Hepatocyte (in vitro differentiated cells): ENCODE measurements at regions not wholly inside any gene's neighbourhood (a gene's known extent, or its start where the extent isn't known, plus 50 kb on each side); places are given as distances from the start of the nearest gene placed in this dataset.

Source experiments
- DNase-seq: peaks from one replicate; pipeline ENCODE4 v3.0.0-alpha.2; 2016; ENCODE audit warnings: low spot score
- H2AFZ ChIP-seq: fragments of 200-600 bp; sonication (generic); 2 replicates; pipeline ENCODE4 v1.6.0; 2016; ENCODE audit warnings: antibody characterized with exemption, mild to moderate bottlenecking
- H3K27ac ChIP-seq: fragments of 200-600 bp; sonication (generic); 2 replicates; pipeline ENCODE4 v1.5.1; 2016; ENCODE audit warnings: mild to moderate bottlenecking
- H3K27me3 ChIP-seq: fragments of 200-600 bp; sonication (generic); 2 replicates; pipeline ENCODE4 v1.6.1; 2016
- H3K36me3 ChIP-seq: fragments of 200-600 bp; sonication (generic); replicated peaks from 2 replicates; pipeline ENCODE4 v1.5.1; 2016; ENCODE audit warnings: low read depth; ENCODE audit not compliant: insufficient read depth
- H3K4me1 ChIP-seq: fragments of 200-600 bp; sonication (generic); 2 replicates; pipeline ENCODE4 v1.5.1; 2016; ENCODE audit warnings: mild to moderate bottlenecking, moderate library complexity; ENCODE audit not compliant: insufficient read depth
- H3K4me2 ChIP-seq: fragments of 200-600 bp; sonication (generic); 2 replicates; pipeline ENCODE4 v1.6.0; 2016
- H3K4me3 ChIP-seq: fragments of 200-600 bp; sonication (generic); 2 replicates; pipeline ENCODE4 v1.5.1; 2016; ENCODE audit warnings: mild to moderate bottlenecking
- H3K79me2 ChIP-seq: fragments of 200-600 bp; sonication (generic); 2 replicates; pipeline ENCODE4 v1.6.0; 2017; ENCODE audit warnings: mild to moderate bottlenecking
- H3K9me2 ChIP-seq: fragments of 200-600 bp; sonication (generic); replicated peaks from 2 replicates; pipeline ENCODE4 v1.6.0; 2017; ENCODE audit warnings: mild to moderate bottlenecking; ENCODE audit not compliant: insufficient read depth
- H3K9me3 ChIP-seq: fragments of 200-600 bp; sonication (generic); 2 replicates; pipeline ENCODE4 v1.5.1; 2016; ENCODE audit warnings: low read depth, mild to moderate bottlenecking
- H4K20me1 ChIP-seq: fragments of 200-600 bp; sonication (generic); 2 replicates; pipeline ENCODE4 v1.6.0; 2016; ENCODE audit warnings: mild to moderate bottlenecking; ENCODE audit not compliant: insufficient read depth, poor library complexity, severe bottlenecking
- CTCF ChIP-seq: fragments of 200-600 bp; sonication (generic); IDR thresholded peaks from 2 replicates; pipeline ENCODE4 v1.5.1; 2016; ENCODE audit warnings: antibody characterized with exemption, mild to moderate bottlenecking; ENCODE audit not compliant: poor library complexity
- EZH2 ChIP-seq: fragments of 200-600 bp; sonication (generic); IDR thresholded peaks from 2 replicates; pipeline ENCODE4 v1.6.1; 2016; ENCODE audit warnings: antibody characterized with exemption, mild to moderate bottlenecking, borderline replicate concordance
- EZH2phosphoT487 ChIP-seq: fragments of 200-600 bp; sonication (generic); IDR thresholded peaks from one replicate; pipeline ENCODE4 v1.6.1; 2018; ENCODE audit warnings: antibody characterized with exemption, mild to moderate bottlenecking, low read depth, moderate library complexity; ENCODE audit not compliant: unreplicated experiment, severe bottlenecking
- WGBS: methylation state at CpG from one replicate; pipeline ENCODE4 v1.1.6; 2016; ENCODE audit warnings: low lambda C conversion rate; ENCODE audit errors: missing lambda C conversion rate; 5-methylcytosine and 5-hydroxymethylcytosine counted together

DNA sequence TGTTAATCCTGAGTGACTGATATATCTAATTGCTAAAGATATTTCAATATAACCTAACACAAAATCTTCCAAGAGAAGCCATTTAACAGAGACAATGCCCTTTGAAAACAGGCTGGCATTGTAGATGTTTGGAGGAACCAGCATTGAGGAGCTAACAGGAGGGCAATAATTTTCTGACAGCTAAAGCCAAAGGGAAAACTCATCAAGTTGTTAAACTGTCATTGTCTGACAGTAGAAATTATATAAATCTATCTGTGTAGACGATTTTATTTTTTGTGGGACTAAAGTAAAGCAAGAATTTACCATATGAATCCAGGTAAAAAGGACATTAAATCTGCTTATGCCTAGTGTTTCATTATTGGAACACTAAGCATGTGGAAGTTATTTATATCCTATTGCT is 500.2 kb upstream of the NMUR2 start:
- Histone ChIP-seq H3K9me2 (no peaks in the 10 kb centered on the region), H3K4me2 (no peak overlapping the region), H3K4me1 (no peaks in the 10 kb centered on the region), H3K27me3 (no peaks in the 10 kb centered on the region), H2AFZ (no peak overlapping the region), H3K36me3 (no peaks in the 10 kb centered on the region), H3K9me3 (no peaks in the 10 kb centered on the region), H3K4me3 (no peak overlapping the region), H3K27ac (no peak overlapping the region), H4K20me1 (no peaks in the 10 kb centered on the region), H3K79me2 (no peaks in the 10 kb centered on the region)
- no peak for TF ChIP-seq CTCF
- no peak for TF ChIP-seq EZH2phosphoT487
- no peak for TF ChIP-seq EZH2
- DNase-seq = no peak
- 66% methylated on average over 1 of the region's 1 CpG for WGBS

GRCh38 chr5:152907488-152908245 is 502.6 kb upstream of the NMUR2 start:
- 91% methylated on average over 5 of the region's 5 CpGs for WGBS
- no peaks in the 10 kb centered on the region for H3K9me3 ChIP-seq
- H4K20me1 ChIP-seq = no peaks in the 10 kb centered on the region
- no peak overlapping the region for H3K27ac ChIP-seq
- no peaks in the 10 kb centered on the region for H3K4me1 ChIP-seq
- no peaks in the 10 kb centered on the region for H3K9me2 ChIP-seq
- H3K4me2 ChIP-seq = no peak overlapping the region
- H3K27me3 ChIP-seq = no peaks in the 10 kb centered on the region
- no peaks in the 10 kb centered on the region for H3K79me2 ChIP-seq
- H3K36me3 ChIP-seq = no peaks in the 10 kb centered on the region
- no peak overlapping the region for H2AFZ ChIP-seq
- no peak overlapping the region for H3K4me3 ChIP-seq
- DNase-seq = no peak
- TF ChIP-seq CTCF (no peak), EZH2 (no peak), EZH2phosphoT487 (no peak)

DNA sequence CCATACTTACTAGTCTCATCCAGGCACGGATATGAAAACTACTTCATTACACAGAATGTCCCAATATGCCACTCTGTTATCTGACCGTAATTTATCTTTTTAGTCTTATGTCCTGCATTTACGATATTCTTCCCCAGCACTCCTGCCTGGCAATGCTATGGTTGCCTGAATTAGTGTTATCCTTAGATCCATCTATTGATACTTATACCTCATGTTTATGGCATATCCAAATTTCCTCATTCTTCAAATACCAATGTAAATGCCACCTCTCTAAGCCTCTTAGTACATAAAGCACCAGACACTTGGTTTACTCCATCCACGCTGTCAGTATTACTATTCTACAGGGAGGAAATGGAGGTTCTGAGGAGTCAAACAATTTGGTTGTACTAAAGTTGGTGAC is 507.8 kb upstream of the NMUR2 start:
- Histone ChIP-seq H3K27ac (no peak overlapping the region), H4K20me1 (no peaks in the 10 kb centered on the region), H3K36me3 (no peaks in the 10 kb centered on the region), H3K9me3 (no peaks in the 10 kb centered on the region), H3K4me3 (no peak overlapping the region), H2AFZ (no peak overlapping the region), H3K79me2 (no peaks in the 10 kb centered on the region), H3K27me3 (no peaks in the 10 kb centered on the region), H3K9me2 (no peaks in the 10 kb centered on the region), H3K4me1 (no peaks in the 10 kb centered on the region), H3K4me2 (no peak overlapping the region)
- WGBS = 62% methylated on average over 4 of the region's 4 CpGs
- TF ChIP-seq EZH2phosphoT487 (no peak), EZH2 (no peak), CTCF (no peak)
- DNase-seq = no peak

- H3K4me2 ChIP-seq = no peak overlapping the region
- H4K20me1 ChIP-seq = no peaks in the 10 kb centered on the region
- DNase-seq = no peak
- H3K4me1 ChIP-seq = no peaks in the 10 kb centered on the region
- no peaks in the 10 kb centered on the region for H3K9me2 ChIP-seq
- no peak overlapping the region for H3K27ac ChIP-seq
- no peak overlapping the region for H3K4me3 ChIP-seq
- no peaks in the 10 kb centered on the region for H3K79me2 ChIP-seq
- H3K27me3 ChIP-seq = no peaks in the 10 kb centered on the region
- H3K9me3 ChIP-seq = no peaks in the 10 kb centered on the region
- no peak overlapping the region for H2AFZ ChIP-seq
- H3K36me3 ChIP-seq = no peaks in the 10 kb centered on the region
- TF ChIP-seq EZH2 = no peak
- TF ChIP-seq EZH2phosphoT487 = no peak
- TF ChIP-seq CTCF = no peak
Observed at GRCh38 chr5:152932621-152933020, 527.5 kb upstream of the NMUR2 start.
